Stomach (tissue), 8 donors: ENCODE measurements at regions not wholly inside any gene's neighbourhood (a gene's known extent, or its start where the extent isn't known, plus 50 kb on each side); places are given as distances from the start of the nearest gene placed in this dataset.

Experiments
- DNase-seq, 2 donors: peaks; one replicate each; pipeline versions ENCODE4 v3.0.0 to v3.0.0-alpha.2; 2013 to 2019
- H3K27ac ChIP-seq, 5 donors: fragments of 200-600 bp in 4 of 5; sonication (generic) in 4 of 5; one replicate each; pipeline ENCODE4 v1.5.1; 2013 to 2019; ENCODE audit warnings: mild to moderate bottlenecking in 1 of 5, moderate library complexity in 1 of 5
- H3K27me3 ChIP-seq, 3 donors: fragments of 200-600 bp; sonication (generic); one replicate each; pipeline ENCODE4 v1.5.1; 2017 to 2019; ENCODE audit warnings: mixed run types in 1 of 3
- H3K36me3 ChIP-seq, 4 donors: fragments of 200-600 bp; sonication (generic); 1 replicate in 3 of 4; 2 replicates in 1 of 4; pipeline ENCODE4 v1.5.1; 2016 to 2019
- H3K4me1 ChIP-seq, 4 donors: fragments of 200-600 bp; sonication (generic); one replicate each; pipeline ENCODE4 v1.5.1; 2016 to 2019
- H3K4me3 ChIP-seq, 4 donors: fragments of 200-600 bp; sonication (generic) in 3 of 4; one replicate each; pipeline ENCODE4 v1.5.1; 2016 to 2019; ENCODE audit warnings: mild to moderate bottlenecking in 1 of 4
- H3K9me3 ChIP-seq, 4 donors: fragments of 200-600 bp; sonication (generic); one replicate each; pipeline ENCODE4 v1.5.1; 2016 to 2019
- CTCF ChIP-seq, 7 experiments: fragments of 450-650 bp in 4 of 7; fragments of 200-600 bp in 3 of 7; sonication (generic) in 3 of 7; IDR thresholded peaks; one replicate each; pipeline ENCODE4 v1.5.1; 2016 to 2019; ENCODE audit warnings: antibody characterized with exemption in 7 of 7, control low read depth in 2 of 7, mild to moderate bottlenecking in 1 of 7
- EP300 ChIP-seq: sonication (generic); formaldehyde crosslinking; IDR thresholded peaks from one replicate; pipeline ENCODE4 v1.6.1; 2017; ENCODE audit warnings: antibody characterized with exemption
- POLR2A ChIP-seq, 4 donors: fragments of 450-650 bp; IDR thresholded peaks; one replicate each; pipeline ENCODE4 v1.6.1; 2016; ENCODE audit warnings: antibody characterized with exemption in 4 of 4, control low read depth in 2 of 4, mild to moderate bottlenecking in 1 of 4, moderate library complexity in 1 of 4
- POLR2AphosphoS5 ChIP-seq, 3 donors: sonication (generic); formaldehyde crosslinking; IDR thresholded peaks; one replicate each; pipeline ENCODE4 v1.6.1; 2016; ENCODE audit warnings: antibody characterized with exemption in 3 of 3
- WGBS, 5 donors: extraction: QIAGEN DNeasy Blood & Tissue Kit in 3 of 5; methylation state at CpG; one replicate each; pipeline versions ENCODE4 v1.1.5 to v1.1.7; 2013 to 2018; 5-methylcytosine and 5-hydroxymethylcytosine counted together
- intact Hi-C: fragments of 100-400 bp; cut with DNase I; formaldehyde crosslinking; loops from one replicate; pipeline ENCODE4 v1.15.1; 2023; ENCODE audit warnings: low total_unique reads
- donor health status: healthy with polysubstance abuse.
- donor health status: Bipolar disorder and iron deficiency.
- donor health status: healthy.

GRCh38 chr2:11093467-11093866, 61.8 kb upstream of the SLC66A3 start:
- no peak overlapping the region for H3K4me3 ChIP-seq
- no peaks in the 10 kb centered on the region for H3K9me3 ChIP-seq
- 33 to 70% (median 64%) methylated on average over 2 to 4 of the region's 4 CpGs for WGBS, 5 donors

GRCh38 chr2:11094021-11094810, 61.1 kb upstream of the SLC66A3 start:
- 76 to 88% (median 78%) methylated on average over 15 to 19 of the region's 19 CpGs for WGBS, 5 donors
- DNase-seq = no peak
- H3K27ac ChIP-seq = no peak overlapping the region
- H3K36me3 ChIP-seq = no peaks in the 10 kb centered on the region
- no peak overlapping the region for H3K4me3 ChIP-seq
- H3K4me1 ChIP-seq = no peaks in the 10 kb centered on the region
- H3K27me3 ChIP-seq = no peaks in the 10 kb centered on the region
- no peaks in the 10 kb centered on the region for H3K9me3 ChIP-seq
- no peak for TF ChIP-seq POLR2A (IDR thresholded peaks at IDR 0.05)
- no peak for TF ChIP-seq POLR2AphosphoS5 (IDR thresholded peaks at IDR 0.05)
- TF ChIP-seq EP300 = no peak
- TF ChIP-seq CTCF (IDR thresholded peaks at IDR 0.05) = no peak
- intact Hi-C loops = no loop called here

More at GRCh38 chr2:11093467-11093866, 61.8 kb upstream of the SLC66A3 start:
- no peaks in the 10 kb centered on the region for H3K27me3 ChIP-seq
- TF ChIP-seq CTCF (IDR thresholded peaks at IDR 0.05) (no peak), POLR2A (IDR thresholded peaks at IDR 0.05) (no peak), EP300 (no peak), POLR2AphosphoS5 (IDR thresholded peaks at IDR 0.05) (no peak)
- intact Hi-C loops = no loop called here
- H3K36me3 ChIP-seq = no peaks in the 10 kb centered on the region
- no peaks in the 10 kb centered on the region for H3K4me1 ChIP-seq
- H3K27ac ChIP-seq = no peak overlapping the region
- no peak for DNase-seq

GRCh38 chr2:11096591-11096990, 58.7 kb upstream of the SLC66A3 start:
- no peaks in the 10 kb centered on the region for H3K9me3 ChIP-seq
- no peak for TF ChIP-seq POLR2AphosphoS5 (IDR thresholded peaks at IDR 0.05)
- no peak for TF ChIP-seq EP300
- no peak for TF ChIP-seq POLR2A (IDR thresholded peaks at IDR 0.05)
- no peak for TF ChIP-seq CTCF (IDR thresholded peaks at IDR 0.05)
- WGBS, 5 donors = 72 to 85% (median 80%) methylated on average over 10 of the region's 10 CpGs
- no peak overlapping the region for H3K4me3 ChIP-seq
- intact Hi-C loops = no loop called here
- H3K27ac ChIP-seq = no peak overlapping the region
- no peaks in the 10 kb centered on the region for H3K4me1 ChIP-seq
- H3K36me3 ChIP-seq = no peaks in the 10 kb centered on the region
- H3K27me3 ChIP-seq = peaks cover 0 to 5% (median 0%) of the 10 kb centered on the region in 3 donors
- no peak for DNase-seq

- Histone ChIP-seq H3K27me3 (peaks cover 0 to 8% (median 0%) of the 10 kb centered on the region in 3 donors), H3K4me1 (no peaks in the 10 kb centered on the region), H3K27ac (no peak overlapping the region), H3K9me3 (no peaks in the 10 kb centered on the region), H3K4me3 (no peak overlapping the region), H3K36me3 (no peaks in the 10 kb centered on the region)
- no peak for DNase-seq
- 65 to 83% (median 76%) methylated on average over 9 to 13 of the region's 13 CpGs for whole genome bisulfite sequencing, 5 donors
- TF ChIP-seq POLR2AphosphoS5 (IDR thresholded peaks at IDR 0.05) = no peak
- TF ChIP-seq POLR2A (IDR thresholded peaks at IDR 0.05) = no peak
- no peak for TF ChIP-seq CTCF (IDR thresholded peaks at IDR 0.05)
- no peak for TF ChIP-seq EP300
- intact Hi-C loops = no loop called here
Measured at GRCh38 chr2:11097038-11097720, 58.1 kb upstream of the SLC66A3 start.
